Astrocyte (in vitro differentiated cells and primary cell): ENCODE measurements at regions not wholly inside any gene's neighbourhood (a gene's known extent, or its start where the extent isn't known, plus 50 kb on each side); places are given as distances from the start of the nearest gene placed in this dataset.

Experiments used
- CTCF ChIP-seq: IDR thresholded peaks from 2 replicates; pipeline ENCODE4 v1.5.1; 2011; ENCODE audit warnings: low read depth, mild to moderate bottlenecking, inconsistent platforms, low read length, moderate library complexity; ENCODE audit not compliant: insufficient read depth
- EZH2 ChIP-seq: IDR thresholded peaks from 2 replicates; pipeline ENCODE4 v1.6.1; 2012; ENCODE audit warnings: mild to moderate bottlenecking, low read length, inconsistent platforms; ENCODE audit not compliant: insufficient read depth

DNA sequence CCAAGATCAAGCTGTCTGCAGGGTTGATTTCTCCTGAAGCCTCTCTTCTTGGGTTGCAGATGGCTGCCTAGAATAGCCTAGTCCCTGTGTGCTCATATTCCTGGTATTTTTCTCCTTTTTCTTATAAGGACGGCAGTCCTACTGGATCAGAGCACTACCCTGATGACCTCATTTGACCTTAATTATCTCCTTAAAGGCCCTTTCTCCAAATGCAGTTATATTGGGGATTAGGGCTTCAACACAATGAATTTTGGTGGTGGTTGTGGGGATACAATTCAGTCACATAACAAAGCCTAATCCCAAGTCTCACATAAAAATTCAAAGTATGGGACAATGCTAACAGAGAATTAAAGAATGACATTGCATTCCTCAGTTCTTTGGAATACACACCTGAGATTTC, 238.8 kb upstream of the SALL1 start:
- no peak for TF ChIP-seq CTCF
- TF ChIP-seq EZH2, result no peak
